HG03354 (cell line): ENCODE measurements at regions not wholly inside any gene's neighbourhood (a gene's known extent, or its start where the extent isn't known, plus 50 kb on each side); places are given as distances from the start of the nearest gene placed in this dataset.

ENCODE experiments used
- ATAC-seq: cut with Tn5 transposase; IDR thresholded peaks from one replicate; pipeline ENCODE4 v1.9.1; 2021; ENCODE audit warnings: mild to moderate bottlenecking; ENCODE audit not compliant: unreplicated experiment, poor library complexity, severe bottlenecking

- no peak for ATAC-seq
Measured at GRCh38 chr5:33230467-33231078, 210.2 kb upstream of the TARS1 start.

- no peak for ATAC-seq
Measured at GRCh38 chr5:33231214-33231710, 209.5 kb upstream of the TARS1 start.

GRCh38 chr5:33231935-33232334 is 208.8 kb upstream of the TARS1 start:
- no peak for ATAC-seq

GRCh38 chr5:33232731-33233505 is 207.8 kb upstream of the TARS1 start:
- no peak for ATAC-seq

GRCh38 chr5:33235304-33235703 is 205.5 kb upstream of the TARS1 start:
- ATAC-seq: no peak

GRCh38 chr5:33235824-33236223 is 204.9 kb upstream of the TARS1 start:
- ATAC-seq: peak; percentile 81

- no peak for ATAC-seq
Measured at GRCh38 chr5:33237471-33237870, 203.3 kb upstream of the TARS1 start.

- no peak for ATAC-seq
Measured at GRCh38 chr5:33238826-33239695, 201.7 kb upstream of the TARS1 start.

- no peak for ATAC-seq
Measured at GRCh38 chr5:33240558-33240957, 200.2 kb upstream of the TARS1 start.

- ATAC-seq: peak; percentile 69
Measured at GRCh38 chr5:33241802-33242201, 199.0 kb upstream of the TARS1 start.

GRCh38 chr5:33242277-33242676 is 198.5 kb upstream of the TARS1 start:
- ATAC-seq: no peak

GRCh38 chr5:33244441-33245150 is 196.2 kb upstream of the TARS1 start:
- ATAC-seq: no peak

- ATAC-seq: no peak
Measured at GRCh38 chr5:33254579-33254978, 186.2 kb upstream of the TARS1 start.

- ATAC-seq: no peak
Measured at GRCh38 chr5:33257807-33258429, 182.8 kb upstream of the TARS1 start.

- no peak for ATAC-seq
Measured at GRCh38 chr5:33258553-33258952, 182.2 kb upstream of the TARS1 start.

- no peak for ATAC-seq
Measured at GRCh38 chr5:33260098-33260497, 180.7 kb upstream of the TARS1 start.

GRCh38 chr5:33261305-33261704 is 179.5 kb upstream of the TARS1 start:
- ATAC-seq: no peak

GRCh38 chr5:33261747-33262146 is 179.0 kb upstream of the TARS1 start:
- ATAC-seq: no peak

- no peak for ATAC-seq
Measured at GRCh38 chr5:33267801-33268200, 173.0 kb upstream of the TARS1 start.
